DMS153 treated with DMSO at 0.1 percent for 48 hours (cell line): ENCODE measurements at regions not wholly inside any gene's neighbourhood (a gene's known extent, or its start where the extent isn't known, plus 50 kb on each side); places are given as distances from the start of the nearest gene placed in this dataset.
"Not testable (repeated sequence)": the region's sequence is repeated elsewhere in the genome, so short reads cannot be mapped to it uniquely, and the experiment has no call there.

Experiments used
- DNase-seq: peaks from one replicate; lab custom pipeline; 2025; ENCODE audit not compliant: unreplicated experiment; lab: John Stamatoyannopoulos, UW

- DNase-seq, result no peak
Observed at GRCh38 chr7:68133045-68133444, 1136.4 kb downstream of the TYW1 start.

- DNase-seq, result no peak
Observed at GRCh38 chr7:68143345-68143744, 1146.7 kb downstream of the TYW1 start.

GRCh38 chr7:68146983-68147382 is 1150.3 kb downstream of the TYW1 start:
- DNase-seq, result peak; percentile 44

GRCh38 chr7:68147614-68148238 is 1151.1 kb downstream of the TYW1 start:
- peak; percentile 39 for DNase-seq

- DNase-seq, result peak; percentile 84
Observed at GRCh38 chr7:68148440-68148839, 1151.8 kb downstream of the TYW1 start.

GRCh38 chr7:68152205-68152604 is 1155.6 kb downstream of the TYW1 start:
- no peak for DNase-seq

- no peak for DNase-seq
Observed at GRCh38 chr7:68155676-68156075, 1159.0 kb downstream of the TYW1 start.

GRCh38 chr7:68158686-68159295 is 1162.2 kb downstream of the TYW1 start:
- DNase-seq, result no peak

- no peak for DNase-seq
Observed at GRCh38 chr7:68162712-68163111, 1166.1 kb downstream of the TYW1 start.

- DNase-seq, result no peak
Observed at GRCh38 chr7:68166525-68166924, 1169.9 kb downstream of the TYW1 start.

- DNase-seq, result no peak
Observed at GRCh38 chr7:68173513-68173912, 1176.9 kb downstream of the TYW1 start.

- DNase-seq, result peak; percentile 28
Observed at GRCh38 chr7:68176974-68177373, 1180.3 kb downstream of the TYW1 start.

- DNase-seq, result no peak
Observed at GRCh38 chr7:68180761-68181160, 1184.1 kb downstream of the TYW1 start.

- no peak for DNase-seq
Observed at GRCh38 chr7:68183176-68183575, 1186.5 kb downstream of the TYW1 start.

GRCh38 chr7:68185631-68186456 is 1189.2 kb downstream of the TYW1 start:
- DNase-seq, result peak; percentile 88

- no peak for DNase-seq
Observed at GRCh38 chr7:68187532-68187931, 1190.9 kb downstream of the TYW1 start.

GRCh38 chr7:68192941-68193340 is 1196.3 kb downstream of the TYW1 start:
- DNase-seq, result no peak

- not testable (repeated sequence) for DNase-seq
Observed at GRCh38 chr7:68195642-68196041, 1199.0 kb downstream of the TYW1 start.

GRCh38 chr7:68200051-68200670 is 1203.5 kb downstream of the TYW1 start:
- no peak for DNase-seq

GRCh38 chr7:68203251-68203650 is 1206.6 kb downstream of the TYW1 start:
- no peak for DNase-seq

GRCh38 chr7:68205826-68206225 is 1209.2 kb downstream of the TYW1 start:
- no peak for DNase-seq
